Forelimb muscle (tissue), 1 donor: ENCODE measurements at regions not wholly inside any gene's neighbourhood (a gene's known extent, or its start where the extent isn't known, plus 50 kb on each side); places are given as distances from the start of the nearest gene placed in this dataset.
"Not testable (repeated sequence)": the region's sequence is repeated elsewhere in the genome, so short reads cannot be mapped to it uniquely, and the experiment has no call there.

Experiments
- DNase-seq: peaks from one replicate; pipeline ENCODE4 v3.0.0-alpha.2; 2013; ENCODE audit warnings: low read depth

DNA sequence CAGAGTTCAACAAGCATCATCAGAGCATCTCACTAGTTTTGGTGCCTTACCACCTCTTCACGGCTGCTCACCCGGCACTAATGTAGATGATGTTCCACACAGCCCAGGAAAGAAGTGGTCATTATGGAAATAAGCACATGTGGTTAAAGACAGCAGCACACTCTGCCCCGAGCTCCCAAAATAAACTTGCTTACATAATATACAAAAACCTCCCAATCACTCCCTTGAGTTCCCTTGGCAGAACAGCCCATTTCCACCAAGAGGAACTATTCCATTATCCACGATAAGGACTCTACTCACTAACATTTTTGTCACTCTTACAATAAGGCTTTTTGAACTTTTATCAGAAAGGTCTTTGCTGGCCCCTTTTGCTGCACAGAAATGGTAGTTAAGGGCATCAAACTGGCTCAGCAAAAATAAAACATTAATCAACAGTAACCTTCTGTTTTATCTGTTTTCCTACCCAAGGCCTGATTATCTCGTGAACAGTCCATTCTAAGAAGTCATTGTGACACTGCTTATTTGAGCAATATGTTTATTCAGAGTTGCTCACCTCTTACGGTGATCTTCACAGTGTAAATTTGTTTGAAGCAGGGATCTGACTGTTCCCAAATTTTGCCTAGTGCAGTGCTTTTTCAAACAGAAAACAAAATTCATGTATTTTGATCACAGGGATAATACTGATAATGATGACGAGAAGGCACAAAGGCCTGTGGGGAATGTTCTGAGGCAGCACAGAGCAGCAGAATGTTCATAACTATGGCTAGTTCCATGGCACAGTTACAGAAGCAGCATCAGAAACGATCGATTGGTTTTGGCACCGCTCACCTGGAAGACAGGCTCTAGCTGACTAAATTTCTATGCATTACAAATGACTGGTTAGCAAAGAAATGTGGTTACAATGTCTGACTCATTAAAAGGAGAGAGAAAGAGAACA, 399.8 kb upstream of the PIK3R1 start:
- no peak for DNase-seq

DNA sequence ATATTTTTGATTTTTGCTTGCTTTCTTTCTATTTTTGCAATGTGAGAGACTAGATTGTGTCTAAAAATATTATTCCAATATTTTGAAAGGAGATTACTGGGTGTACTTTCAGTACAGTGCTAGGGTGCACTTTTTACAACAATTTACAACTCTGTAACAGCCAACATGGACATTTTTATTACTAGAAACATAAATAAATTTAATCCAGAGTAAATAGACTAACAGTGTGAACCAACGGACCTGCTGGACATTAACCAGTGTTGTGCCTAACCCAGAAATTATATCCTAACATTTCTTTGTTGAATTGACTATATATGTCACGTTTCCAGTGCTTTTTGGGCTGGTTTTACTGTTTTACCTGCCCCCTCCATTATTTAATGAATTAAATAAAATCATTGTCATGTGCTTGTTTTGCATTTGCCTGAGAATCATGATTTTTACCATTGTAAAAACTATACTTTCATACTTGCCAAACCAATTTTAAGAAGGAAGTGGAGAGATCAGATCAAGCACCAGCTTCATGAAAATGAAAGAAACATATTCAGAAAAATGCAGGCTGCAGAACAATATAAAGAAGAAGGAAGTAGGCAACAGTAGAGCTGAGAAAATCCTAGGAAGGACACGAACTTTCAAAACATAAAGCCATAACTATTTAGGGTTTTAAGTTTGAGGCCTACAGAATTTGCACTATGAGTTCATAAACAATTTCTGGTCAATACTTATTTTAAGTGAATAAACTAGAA, 400.8 kb upstream of the PIK3R1 start:
- DNase-seq, result no peak

- DNase-seq, result no peak
Measured at GRCh38 chr5:67813877-67814539, 401.5 kb upstream of the PIK3R1 start.

DNA sequence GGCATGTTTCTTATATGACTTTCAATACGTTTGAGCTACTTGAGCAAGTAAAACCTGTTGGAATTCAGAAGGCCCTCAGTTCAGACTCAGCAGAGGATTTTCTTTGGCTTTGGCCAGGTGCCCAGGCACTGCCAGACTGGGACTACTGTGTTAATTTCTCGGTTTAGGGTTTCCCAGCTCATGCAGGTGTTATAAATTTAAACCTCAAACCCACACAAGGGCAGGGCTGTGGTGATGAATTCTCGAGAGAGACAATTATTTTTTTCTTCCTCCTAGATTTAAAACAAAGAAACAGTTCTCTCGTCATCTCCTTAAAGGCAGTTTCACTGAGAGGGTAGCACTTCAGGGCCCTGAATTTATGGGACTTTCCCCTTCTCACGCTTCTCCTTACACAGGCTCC, 406.0 kb upstream of the PIK3R1 start:
- no peak for DNase-seq

GRCh38 chr5:67808340-67808739, 407.2 kb upstream of the PIK3R1 start:
- DNase-seq, result no peak

DNA sequence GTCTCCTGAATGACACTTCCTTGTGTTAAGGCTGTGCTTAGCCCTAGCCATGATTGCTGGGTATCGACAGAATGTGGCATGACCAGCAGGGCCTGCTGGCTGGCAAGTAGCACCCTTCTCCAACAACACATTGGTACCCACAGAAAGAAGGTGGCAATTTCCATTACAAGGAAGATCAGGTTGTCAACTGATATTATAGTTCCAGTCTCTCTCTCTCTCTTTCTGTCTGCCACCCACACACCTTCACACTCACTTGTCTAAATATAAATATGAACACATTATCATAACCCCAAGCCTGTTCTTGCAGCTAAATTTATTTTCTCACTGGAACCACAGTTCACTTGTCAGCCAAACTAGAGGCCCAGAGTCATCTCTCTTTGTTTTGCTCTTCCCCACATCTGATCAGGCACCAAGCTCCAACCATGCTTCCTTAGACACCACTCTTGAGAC, 408.1 kb upstream of the PIK3R1 start:
- no peak for DNase-seq

- DNase-seq, result no peak
Measured at GRCh38 chr5:67806654-67807438, 408.7 kb upstream of the PIK3R1 start.

DNA sequence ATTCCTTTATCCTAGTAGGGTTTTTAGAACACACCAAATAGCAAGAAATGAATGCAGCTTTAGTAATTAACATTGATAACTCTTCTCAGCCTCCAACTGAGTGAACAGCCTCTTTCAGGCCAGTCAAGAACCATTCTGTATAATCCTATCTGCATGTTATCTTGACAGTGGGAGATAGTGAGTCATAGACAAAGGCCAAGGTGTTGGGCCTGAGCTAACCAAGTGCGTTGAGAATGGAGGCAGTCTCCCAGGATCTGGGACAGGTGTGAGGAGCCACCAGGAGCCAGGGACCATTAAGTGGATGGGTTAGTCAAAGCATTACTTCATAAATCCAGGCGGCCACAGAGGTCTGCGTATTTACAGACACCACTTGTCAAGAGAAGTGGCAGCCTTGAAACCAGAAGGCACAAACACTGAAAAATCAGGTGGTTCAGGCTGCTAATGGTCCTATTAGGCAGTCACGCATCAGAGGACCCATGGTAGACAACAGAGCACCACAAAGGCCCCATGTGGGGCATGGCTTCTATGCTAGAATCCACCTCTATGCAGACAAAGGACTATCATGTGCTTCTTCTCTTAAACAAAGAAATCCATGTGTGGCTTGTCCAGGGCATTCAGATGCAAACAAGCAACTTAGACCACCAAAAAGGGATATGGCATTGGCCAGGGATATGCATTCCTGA, 409.7 kb upstream of the PIK3R1 start:
- no peak for DNase-seq

- no peak for DNase-seq
Measured at GRCh38 chr5:67802766-67803165, 412.8 kb upstream of the PIK3R1 start.

DNA sequence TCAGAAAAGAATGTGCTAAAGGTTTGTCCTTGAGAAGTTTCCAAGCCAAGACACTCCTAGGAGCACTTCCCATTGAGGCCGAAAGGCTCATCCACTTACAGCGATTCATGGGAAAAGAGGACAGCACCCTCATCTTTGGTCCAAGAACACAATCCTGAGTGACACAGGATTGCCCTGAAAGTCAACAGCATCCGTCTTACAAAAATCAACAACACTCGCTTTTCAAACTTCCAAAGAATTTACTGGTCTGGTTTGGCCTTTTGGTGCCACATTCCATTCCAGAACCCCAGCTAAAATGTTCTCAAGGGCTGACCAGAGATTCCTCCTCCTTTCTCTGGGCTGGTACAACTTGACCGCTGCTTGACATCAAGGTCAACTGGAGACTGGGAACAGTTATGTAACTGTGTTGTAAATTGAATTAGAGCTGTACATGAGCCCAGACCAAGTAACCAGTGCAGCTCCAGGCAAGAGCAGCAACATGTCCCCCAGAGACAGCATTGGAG, 415.8 kb upstream of the PIK3R1 start:
- DNase-seq, result no peak

GRCh38 chr5:67798470-67798869, 417.1 kb upstream of the PIK3R1 start:
- DNase-seq, result not testable (repeated sequence)

GRCh38 chr5:67795781-67796477, 419.6 kb upstream of the PIK3R1 start:
- DNase-seq, result no peak

DNA sequence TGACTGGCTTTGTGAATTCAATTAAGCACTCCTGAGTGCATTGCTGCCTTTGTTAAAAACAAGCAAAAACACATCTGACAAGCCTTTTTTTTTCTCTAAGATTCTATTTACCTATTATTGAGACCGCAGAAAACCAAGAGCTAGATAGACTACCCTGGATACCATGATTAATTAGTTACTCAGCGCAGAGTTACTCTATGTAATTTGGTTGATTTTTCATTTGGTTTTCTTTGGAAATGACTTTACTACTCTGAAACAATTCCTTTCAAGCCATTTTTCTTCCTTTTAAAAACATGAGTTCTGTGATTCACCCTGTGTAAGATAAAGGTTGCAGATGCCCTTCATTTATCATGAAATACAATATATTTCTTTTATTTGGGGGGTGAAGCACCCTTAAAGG, 421.6 kb upstream of the PIK3R1 start:
- DNase-seq, result no peak

- no peak for DNase-seq
Measured at GRCh38 chr5:67793418-67793817, 422.1 kb upstream of the PIK3R1 start.

DNA sequence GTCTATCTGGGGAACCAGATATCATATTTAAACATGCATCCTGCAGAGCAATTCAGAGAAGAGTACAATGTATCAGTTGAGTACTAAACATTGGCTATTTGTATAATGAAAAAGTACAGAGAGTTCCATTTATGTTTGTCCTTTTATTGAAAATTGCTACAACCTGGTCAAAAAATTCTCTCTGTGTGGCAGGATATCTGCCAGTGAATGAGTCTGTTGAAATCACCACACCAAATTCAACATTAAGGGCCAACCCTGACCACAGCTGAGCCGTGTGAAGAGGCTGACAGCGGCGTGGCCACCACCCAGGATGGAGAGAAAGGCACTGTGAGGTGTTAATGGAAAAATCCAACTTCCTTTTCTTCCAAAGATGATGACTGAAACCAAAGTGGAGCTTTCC, 422.7 kb upstream of the PIK3R1 start:
- DNase-seq, result no peak

GRCh38 chr5:67790390-67790789, 425.2 kb upstream of the PIK3R1 start:
- DNase-seq, result no peak

- not testable (repeated sequence) for DNase-seq
Measured at GRCh38 chr5:67779893-67780623, 435.5 kb upstream of the PIK3R1 start.

- DNase-seq, result no peak
Measured at GRCh38 chr5:67774786-67775185, 440.8 kb upstream of the PIK3R1 start.

- DNase-seq, result no peak
Measured at GRCh38 chr5:67774267-67774552, 441.3 kb upstream of the PIK3R1 start.
